A549 (cell line): ENCODE measurements at regions not wholly inside any gene's neighbourhood (a gene's known extent, or its start where the extent isn't known, plus 50 kb on each side); places are given as distances from the start of the nearest gene placed in this dataset.

Experiments
- ATAC-seq, 2 experiments: fragments of 200-7000 bp in 1 of 2; fragments of >200 bp in 1 of 2; cut with Nextera tagmentation in 1 of 2; cut with Tn5 transposase in 1 of 2; 3 replicates each; pipeline versions ENCODE4 v1.8.0 to v1.9.1; 2018 to 2020; ENCODE audit warnings: mild to moderate bottlenecking in 1 of 2, moderate library complexity in 1 of 2
- CTCF ChIA-PET: fragments of 300-600 bp; sonication (Branson Sonifier 250); formaldehyde crosslinking; extraction: SDS; loops from one replicate; lab custom pipeline; 2021; ENCODE audit warnings: antibody characterized with exemption, inconsistent platforms; lab: Yijun Ruan, JAX
- POLR2A ChIA-PET: fragments of 350-600 bp; formaldehyde crosslinking; extraction: SDS; loops from one replicate; lab custom pipeline; 2021; ENCODE audit warnings: antibody characterized with exemption, inconsistent platforms; lab: Yijun Ruan, JAX
- DNase-seq, 2 experiments: peaks; one replicate each; pipeline versions ENCODE4 v3.0.0 to v3.0.0-alpha.2; 2011 to 2016; ENCODE audit warnings: low read depth in 1 of 2, low spot score in 1 of 2
- FAIRE-seq: peaks from 2 replicates; lab custom pipeline; 2011; peaks lifted over from hg19 to GRCh38; lab: Jason Lieb, UNC
- H3K27ac ChIP-seq, 2 experiments: fragments of >200 bp; sonication (Bioruptor Twin); formaldehyde crosslinking; 3 replicates each; pipeline ENCODE4 v1.5.1; 2016 to 2017
- H3K4me1 ChIP-seq: fragments of >200 bp; sonication (Bioruptor Twin); formaldehyde crosslinking; 3 replicates; pipeline ENCODE4 v1.6.1; 2016
- H3K4me2 ChIP-seq: fragments of >200 bp; sonication (Bioruptor Twin); formaldehyde crosslinking; 3 replicates; pipeline ENCODE4 v1.6.1; 2016
- H3K4me3 ChIP-seq: fragments of >200 bp; sonication (Bioruptor Twin); formaldehyde crosslinking; 3 replicates; pipeline ENCODE4 v1.5.1; 2016
- H3K9me3 ChIP-seq: fragments of >200 bp; sonication (Bioruptor Twin); formaldehyde crosslinking; 3 replicates; pipeline ENCODE4 v1.6.1; 2016
- BHLHE40 ChIP-seq: IDR thresholded peaks from 2 replicates; pipeline ENCODE4 v1.6.1; 2012; ENCODE audit warnings: low read depth, low read length, inconsistent platforms
- CEBPB ChIP-seq, 2 experiments: fragments of >200 bp in 1 of 2; sonication (Bioruptor Twin) in 1 of 2; formaldehyde crosslinking in 1 of 2; IDR thresholded peaks; 2 replicates each; pipeline ENCODE4 v1.6.1; 2012 to 2016
- CHD2 ChIP-seq: fragments of 150-350 bp; IDR thresholded peaks from 2 replicates; pipeline ENCODE4 v1.6.1; 2014; ENCODE audit warnings: low read length; ENCODE audit not compliant: partially characterized antibody
- EHMT2 ChIP-seq: fragments of 200-600 bp; sonication (generic); IDR thresholded peaks from 2 replicates; pipeline ENCODE4 v1.6.1; 2016; ENCODE audit warnings: antibody characterized with exemption, low read depth, mild to moderate bottlenecking, moderate library complexity
- ESRRA ChIP-seq: fragments of 150-350 bp; IDR thresholded peaks from 2 replicates; pipeline ENCODE4 v1.6.1; 2014; ENCODE audit warnings: mild to moderate bottlenecking, low read length, borderline replicate concordance
- HEYL ChIP-seq: fragments of 250-450 bp; sonication (Bioruptor Pico); IDR thresholded peaks from 2 replicates; pipeline ENCODE4 v1.8.0; 2021; ENCODE audit warnings: mild to moderate bottlenecking, moderate library complexity
- HOXA7 ChIP-seq: fragments of 250-450 bp; sonication (Bioruptor Pico); IDR thresholded peaks from 2 replicates; pipeline ENCODE4 v1.5.0; 2020; ENCODE audit warnings: mild to moderate bottlenecking, moderate library complexity
- JUN ChIP-seq, 2 experiments: fragments of >200 bp; sonication (Bioruptor Twin); formaldehyde crosslinking; IDR thresholded peaks; 2 replicates in 1 of 2; 3 replicates in 1 of 2; pipeline ENCODE4 v1.6.1; 2016 to 2017
- KDM5A ChIP-seq: fragments of 200-600 bp; sonication (generic); IDR thresholded peaks from 2 replicates; pipeline ENCODE4 v1.6.1; 2016; ENCODE audit warnings: antibody characterized with exemption, mild to moderate bottlenecking
- MAZ ChIP-seq: fragments of 150-350 bp; IDR thresholded peaks from 2 replicates; pipeline ENCODE4 v1.6.1; 2014; ENCODE audit warnings: antibody characterized with exemption, low read depth, low read length, borderline replicate concordance
- MYC ChIP-seq: IDR thresholded peaks from 2 replicates; pipeline ENCODE4 v1.6.1; 2012; ENCODE audit warnings: mild to moderate bottlenecking, inconsistent platforms, low read length, improper control_type of control experiment, borderline replicate concordance
- POLR2A ChIP-seq: IDR thresholded peaks from 2 replicates; pipeline ENCODE4 v1.6.1; 2012; ENCODE audit warnings: mild to moderate bottlenecking, low read length
- RARB ChIP-seq: fragments of 250-450 bp; sonication (Bioruptor Pico); IDR thresholded peaks from 2 replicates; pipeline ENCODE4 v1.8.0; 2021; ENCODE audit warnings: mild to moderate bottlenecking, moderate library complexity
- SMC3 ChIP-seq: fragments of >200 bp; sonication (Bioruptor Twin); formaldehyde crosslinking; IDR thresholded peaks from 3 replicates; pipeline ENCODE4 v1.6.1; 2018; ENCODE audit warnings: inconsistent platforms
- ZFP36 ChIP-seq: fragments of 450-650 bp; IDR thresholded peaks from 2 replicates; pipeline ENCODE4 v1.6.1; 2014; ENCODE audit warnings: borderline replicate concordance; ENCODE audit not compliant: partially characterized antibody
- ZNF302 ChIP-seq: fragments of 250-450 bp; sonication (Bioruptor Pico); IDR thresholded peaks from 2 replicates; pipeline ENCODE4 v1.9.0; 2021; ENCODE audit warnings: inconsistent platforms, mild to moderate bottlenecking, moderate library complexity
- ZSCAN20 ChIP-seq: fragments of 250-450 bp; sonication (Bioruptor Pico); IDR thresholded peaks from 2 replicates; pipeline ENCODE4 v1.8.0; 2022; ENCODE audit warnings: mild to moderate bottlenecking, moderate library complexity
- WGBS: methylation state at CpG from one replicate; pipeline ENCODE4 v1.1.6; 2017; ENCODE audit errors: missing lambda C conversion rate; 5-methylcytosine and 5-hydroxymethylcytosine counted together
- TF ChIP-seq, protein P1 (sequence below): fragments of >200 bp; sonication (Bioruptor Twin); formaldehyde crosslinking; IDR thresholded peaks from 3 replicates; pipeline ENCODE4 v1.6.1; 2016
- TF ChIP-seq, protein P2 (sequence below): fragments of 450-650 bp; IDR thresholded peaks from 2 replicates; pipeline ENCODE4 v1.6.1; 2014; ENCODE audit warnings: antibody characterized with exemption
- TF ChIP-seq, protein P3 (sequence below): fragments of 250-450 bp; sonication (Bioruptor Pico); IDR thresholded peaks from 2 replicates; pipeline ENCODE4 v1.5.0; 2020; ENCODE audit warnings: low read depth, mild to moderate bottlenecking, moderate library complexity
- TF ChIP-seq, protein P4 (sequence below): fragments of 200-600 bp; sonication (generic); IDR thresholded peaks from 2 replicates; pipeline ENCODE4 v1.6.1; 2016; ENCODE audit warnings: antibody characterized with exemption, mild to moderate bottlenecking, moderate library complexity

GRCh38 chr2:16933355-16933754, 267.7 kb upstream of the CYRIA start:
- DNase-seq = no peak

DNA sequence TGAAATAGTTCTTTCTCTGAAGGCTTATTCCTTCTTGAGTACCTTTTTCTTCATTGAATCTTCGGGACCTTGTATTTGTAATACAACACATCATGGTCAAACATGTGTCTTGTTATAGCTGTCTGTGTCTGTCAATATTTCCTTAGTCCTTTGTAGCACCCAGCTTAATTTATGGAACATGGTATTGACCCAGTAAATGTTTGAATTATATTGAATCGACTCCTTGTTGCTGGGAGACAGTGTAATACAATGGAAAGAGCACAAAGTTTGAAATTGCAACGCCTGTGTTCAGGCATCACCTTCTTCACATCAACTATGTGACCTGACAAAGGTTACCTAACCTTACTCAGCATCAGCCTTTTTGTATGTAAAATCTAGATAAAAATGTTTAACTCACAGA, 267.2 kb upstream of the CYRIA start:
- no peak for FAIRE-seq
- no peaks in the 10 kb centered on the region for H3K9me3 ChIP-seq
- TF ChIP-seq, protein P1, sequence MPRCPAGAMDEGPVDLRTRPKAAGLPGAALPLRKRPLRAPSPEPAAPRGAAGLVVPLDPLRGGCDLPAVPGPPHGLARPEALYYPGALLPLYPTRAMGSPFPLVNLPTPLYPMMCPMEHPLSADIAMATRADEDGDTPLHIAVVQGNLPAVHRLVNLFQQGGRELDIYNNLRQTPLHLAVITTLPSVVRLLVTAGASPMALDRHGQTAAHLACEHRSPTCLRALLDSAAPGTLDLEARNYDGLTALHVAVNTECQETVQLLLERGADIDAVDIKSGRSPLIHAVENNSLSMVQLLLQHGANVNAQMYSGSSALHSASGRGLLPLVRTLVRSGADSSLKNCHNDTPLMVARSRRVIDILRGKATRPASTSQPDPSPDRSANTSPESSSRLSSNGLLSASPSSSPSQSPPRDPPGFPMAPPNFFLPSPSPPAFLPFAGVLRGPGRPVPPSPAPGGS = no peak
- no peak for TF ChIP-seq ZFP36
- TF ChIP-seq, protein P2, sequence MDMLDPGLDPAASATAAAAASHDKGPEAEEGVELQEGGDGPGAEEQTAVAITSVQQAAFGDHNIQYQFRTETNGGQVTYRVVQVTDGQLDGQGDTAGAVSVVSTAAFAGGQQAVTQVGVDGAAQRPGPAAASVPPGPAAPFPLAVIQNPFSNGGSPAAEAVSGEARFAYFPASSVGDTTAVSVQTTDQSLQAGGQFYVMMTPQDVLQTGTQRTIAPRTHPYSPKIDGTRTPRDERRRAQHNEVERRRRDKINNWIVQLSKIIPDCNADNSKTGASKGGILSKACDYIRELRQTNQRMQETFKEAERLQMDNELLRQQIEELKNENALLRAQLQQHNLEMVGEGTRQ = no peak
- no peak for TF ChIP-seq RARB (CRISPR knock-in tag)
- no peak for TF ChIP-seq KDM5A
- TF ChIP-seq MAZ = no peak
- TF ChIP-seq BHLHE40 = no peak
- no peak for TF ChIP-seq CHD2
- TF ChIP-seq HEYL = no peak
- no peak for TF ChIP-seq SMC3
- TF ChIP-seq POLR2A = no peak
- TF ChIP-seq ZNF302 = no peak
- TF ChIP-seq, protein P3, sequence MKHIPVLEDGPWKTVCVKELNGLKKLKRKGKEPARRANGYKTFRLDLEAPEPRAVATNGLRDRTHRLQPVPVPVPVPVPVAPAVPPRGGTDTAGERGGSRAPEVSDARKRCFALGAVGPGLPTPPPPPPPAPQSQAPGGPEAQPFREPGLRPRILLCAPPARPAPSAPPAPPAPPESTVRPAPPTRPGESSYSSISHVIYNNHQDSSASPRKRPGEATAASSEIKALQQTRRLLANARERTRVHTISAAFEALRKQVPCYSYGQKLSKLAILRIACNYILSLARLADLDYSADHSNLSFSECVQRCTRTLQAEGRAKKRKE (CRISPR knock-in tag) = no peak
- TF ChIP-seq MYC = no peak
- TF ChIP-seq, all 56 proteins: peak for 0
- Histone ChIP-seq H3K4me2 (no peak overlapping the region), H3K4me3 (no peak overlapping the region), H3K27ac (no peak overlapping the region), H3K4me1 (no peaks in the 10 kb centered on the region)
- ATAC-seq (no peak), DNase-seq (no peak)
- ChIA-PET CTCF (no interaction called here), POLR2A (no interaction called here)
- 1% methylated on average over 3 of the region's 3 CpGs for WGBS

More at GRCh38 chr2:16933355-16933754, 267.7 kb upstream of the CYRIA start:
- Histone ChIP-seq H3K4me3 (no peak overlapping the region), H3K4me1 (no peaks in the 10 kb centered on the region), H3K9me3 (no peaks in the 10 kb centered on the region), H3K27ac (no peak overlapping the region), H3K4me2 (no peak overlapping the region)
- ChIA-PET POLR2A (no interaction called here), CTCF (no interaction called here)
- ATAC-seq (no peak), FAIRE-seq (no peak)
- 18% methylated on average over 4 of the region's 4 CpGs for WGBS
- TF ChIP-seq HOXA7 (CRISPR knock-in tag) (no peak), JUN (IDR thresholded peaks at IDR 0.05) (no peak), ZSCAN20 (CRISPR knock-in tag) (no peak), EHMT2 (no peak), POLR2A (no peak), ESRRA (no peak), CEBPB (IDR thresholded peaks at IDR 0.05) (no peak)
- TF ChIP-seq, protein P4, sequence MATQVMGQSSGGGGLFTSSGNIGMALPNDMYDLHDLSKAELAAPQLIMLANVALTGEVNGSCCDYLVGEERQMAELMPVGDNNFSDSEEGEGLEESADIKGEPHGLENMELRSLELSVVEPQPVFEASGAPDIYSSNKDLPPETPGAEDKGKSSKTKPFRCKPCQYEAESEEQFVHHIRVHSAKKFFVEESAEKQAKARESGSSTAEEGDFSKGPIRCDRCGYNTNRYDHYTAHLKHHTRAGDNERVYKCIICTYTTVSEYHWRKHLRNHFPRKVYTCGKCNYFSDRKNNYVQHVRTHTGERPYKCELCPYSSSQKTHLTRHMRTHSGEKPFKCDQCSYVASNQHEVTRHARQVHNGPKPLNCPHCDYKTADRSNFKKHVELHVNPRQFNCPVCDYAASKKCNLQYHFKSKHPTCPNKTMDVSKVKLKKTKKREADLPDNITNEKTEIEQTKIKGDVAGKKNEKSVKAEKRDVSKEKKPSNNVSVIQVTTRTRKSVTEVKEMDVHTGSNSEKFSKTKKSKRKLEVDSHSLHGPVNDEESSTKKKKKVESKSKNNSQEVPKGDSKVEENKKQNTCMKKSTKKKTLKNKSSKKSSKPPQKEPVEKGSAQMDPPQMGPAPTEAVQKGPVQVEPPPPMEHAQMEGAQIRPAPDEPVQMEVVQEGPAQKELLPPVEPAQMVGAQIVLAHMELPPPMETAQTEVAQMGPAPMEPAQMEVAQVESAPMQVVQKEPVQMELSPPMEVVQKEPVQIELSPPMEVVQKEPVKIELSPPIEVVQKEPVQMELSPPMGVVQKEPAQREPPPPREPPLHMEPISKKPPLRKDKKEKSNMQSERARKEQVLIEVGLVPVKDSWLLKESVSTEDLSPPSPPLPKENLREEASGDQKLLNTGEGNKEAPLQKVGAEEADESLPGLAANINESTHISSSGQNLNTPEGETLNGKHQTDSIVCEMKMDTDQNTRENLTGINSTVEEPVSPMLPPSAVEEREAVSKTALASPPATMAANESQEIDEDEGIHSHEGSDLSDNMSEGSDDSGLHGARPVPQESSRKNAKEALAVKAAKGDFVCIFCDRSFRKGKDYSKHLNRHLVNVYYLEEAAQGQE = no peak
